ENCODE measurements at regions not wholly inside any gene's neighbourhood (a gene's known extent, or its start where the extent isn't known, plus 50 kb on each side); places are given as distances from the start of the nearest gene placed in this dataset.

DNA sequence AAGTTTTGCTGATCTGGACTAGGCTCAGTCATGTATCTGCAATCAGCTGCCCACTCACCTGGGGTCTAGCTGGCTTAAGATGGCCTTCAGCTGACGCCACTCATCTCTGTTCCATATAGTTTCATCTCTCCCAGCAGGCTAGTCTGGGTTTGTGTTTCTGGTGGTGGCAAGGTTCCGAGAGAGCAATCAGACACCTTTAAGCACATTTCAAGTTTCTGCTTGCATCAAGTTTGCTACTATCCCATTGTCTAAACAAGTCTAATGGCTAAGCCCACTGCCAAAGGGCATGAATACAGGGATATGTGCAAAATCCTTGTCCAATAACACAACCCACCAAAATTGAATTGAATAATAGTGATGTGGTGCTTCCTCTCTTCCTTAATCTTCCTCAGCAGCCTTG, 251.7 kb downstream of the PIK3R1 start:
- Histone ChIP-seq H3K27ac (no peak overlapping the region), H3K27me3 (no peaks in the 10 kb centered on the region), H3K36me3 (replicated peaks in 1 of 2; ENCODE audit: insufficient read depth in 1 of 2, low read depth in 2 of 2) (no peaks in the 10 kb centered on the region), H3K4me3 (no peak overlapping the region), H3K9me3 (no peaks in the 10 kb centered on the region), H3K4me1 (no peaks in the 10 kb centered on the region)
- 91 to 98% methylated on average over 2 of the region's 2 CpGs for WGBS, 2 donors
- no peak for ATAC-seq
- TF ChIP-seq, protein P1, sequence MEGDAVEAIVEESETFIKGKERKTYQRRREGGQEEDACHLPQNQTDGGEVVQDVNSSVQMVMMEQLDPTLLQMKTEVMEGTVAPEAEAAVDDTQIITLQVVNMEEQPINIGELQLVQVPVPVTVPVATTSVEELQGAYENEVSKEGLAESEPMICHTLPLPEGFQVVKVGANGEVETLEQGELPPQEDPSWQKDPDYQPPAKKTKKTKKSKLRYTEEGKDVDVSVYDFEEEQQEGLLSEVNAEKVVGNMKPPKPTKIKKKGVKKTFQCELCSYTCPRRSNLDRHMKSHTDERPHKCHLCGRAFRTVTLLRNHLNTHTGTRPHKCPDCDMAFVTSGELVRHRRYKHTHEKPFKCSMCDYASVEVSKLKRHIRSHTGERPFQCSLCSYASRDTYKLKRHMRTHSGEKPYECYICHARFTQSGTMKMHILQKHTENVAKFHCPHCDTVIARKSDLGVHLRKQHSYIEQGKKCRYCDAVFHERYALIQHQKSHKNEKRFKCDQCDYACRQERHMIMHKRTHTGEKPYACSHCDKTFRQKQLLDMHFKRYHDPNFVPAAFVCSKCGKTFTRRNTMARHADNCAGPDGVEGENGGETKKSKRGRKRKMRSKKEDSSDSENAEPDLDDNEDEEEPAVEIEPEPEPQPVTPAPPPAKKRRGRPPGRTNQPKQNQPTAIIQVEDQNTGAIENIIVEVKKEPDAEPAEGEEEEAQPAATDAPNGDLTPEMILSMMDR (IDR thresholded peaks at IDR 0.05), result no peak
- no peak for TF ChIP-seq POLR2A (IDR thresholded peaks at IDR 0.05)
- no peak for DNase-seq
- intact Hi-C loops (cut with DNase I), result no loop called here

DNA sequence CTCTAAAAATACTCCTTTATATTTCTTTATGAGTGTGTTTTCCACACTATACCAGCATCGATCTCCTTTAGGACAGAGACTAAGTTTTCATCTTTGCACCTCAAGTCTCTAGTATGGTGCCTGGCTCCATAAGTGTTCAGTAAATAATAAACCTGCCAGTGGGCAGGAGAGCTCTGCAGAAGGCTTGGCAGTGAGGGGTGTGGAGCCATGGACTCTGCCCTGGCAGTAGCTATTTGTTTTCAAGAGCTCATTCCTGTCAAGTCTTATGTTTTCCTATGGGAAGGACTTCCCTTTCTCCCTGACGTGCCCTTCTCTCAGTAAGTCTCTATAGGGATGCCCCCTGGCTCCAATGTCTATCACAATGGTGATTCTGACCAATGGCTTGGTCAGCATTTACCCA, 252.2 kb downstream of the PIK3R1 start:
- Histone ChIP-seq H3K4me1 (no peaks in the 10 kb centered on the region), H3K36me3 (replicated peaks in 1 of 2; ENCODE audit: insufficient read depth in 1 of 2, low read depth in 2 of 2) (no peaks in the 10 kb centered on the region), H3K4me3 (no peak overlapping the region), H3K27me3 (no peaks in the 10 kb centered on the region), H3K9me3 (no peaks in the 10 kb centered on the region), H3K27ac (no peak overlapping the region)
- ATAC-seq, result no peak
- 79 to 85% methylated on average over 2 of the region's 2 CpGs for WGBS, 2 donors
- DNase-seq, result no peak
- intact Hi-C loops (cut with DNase I), result no loop called here
- no peak for TF ChIP-seq POLR2A (IDR thresholded peaks at IDR 0.05)
- TF ChIP-seq, protein P1 (IDR thresholded peaks at IDR 0.05), result no peak

DNA sequence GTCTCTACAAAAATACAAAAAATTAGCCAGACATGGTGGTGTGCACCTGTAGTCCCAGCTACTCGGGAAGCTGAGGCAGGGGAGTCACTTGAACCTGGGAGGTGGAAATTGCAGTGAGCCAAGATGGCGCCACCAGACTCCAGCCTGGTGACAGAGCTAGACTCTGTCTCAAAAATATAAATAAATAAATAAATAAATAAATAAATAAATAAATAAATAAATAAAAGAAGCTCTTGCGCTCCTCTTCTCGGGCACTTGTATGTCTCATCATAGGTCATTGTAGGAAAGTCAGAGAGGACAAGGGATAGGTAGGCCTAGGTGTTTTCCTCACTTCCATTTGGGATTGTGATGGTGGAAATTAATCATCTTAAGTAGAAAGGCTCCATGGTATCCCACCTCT, 252.8 kb downstream of the PIK3R1 start:
- Histone ChIP-seq H3K4me3 (no peak overlapping the region), H3K36me3 (replicated peaks in 1 of 2; ENCODE audit: insufficient read depth in 1 of 2, low read depth in 2 of 2) (no peaks in the 10 kb centered on the region), H3K27me3 (no peaks in the 10 kb centered on the region), H3K4me1 (no peaks in the 10 kb centered on the region), H3K9me3 (no peaks in the 10 kb centered on the region), H3K27ac (no peak overlapping the region)
- DNase-seq (no peak), ATAC-seq (no peak)
- TF ChIP-seq, protein P1 (IDR thresholded peaks at IDR 0.05), result no peak
- TF ChIP-seq POLR2A (IDR thresholded peaks at IDR 0.05), result no peak
- 91 to 100% methylated on average over 4 of the region's 4 CpGs for WGBS, 2 donors
- intact Hi-C loops (cut with DNase I), result no loop called here

DNA sequence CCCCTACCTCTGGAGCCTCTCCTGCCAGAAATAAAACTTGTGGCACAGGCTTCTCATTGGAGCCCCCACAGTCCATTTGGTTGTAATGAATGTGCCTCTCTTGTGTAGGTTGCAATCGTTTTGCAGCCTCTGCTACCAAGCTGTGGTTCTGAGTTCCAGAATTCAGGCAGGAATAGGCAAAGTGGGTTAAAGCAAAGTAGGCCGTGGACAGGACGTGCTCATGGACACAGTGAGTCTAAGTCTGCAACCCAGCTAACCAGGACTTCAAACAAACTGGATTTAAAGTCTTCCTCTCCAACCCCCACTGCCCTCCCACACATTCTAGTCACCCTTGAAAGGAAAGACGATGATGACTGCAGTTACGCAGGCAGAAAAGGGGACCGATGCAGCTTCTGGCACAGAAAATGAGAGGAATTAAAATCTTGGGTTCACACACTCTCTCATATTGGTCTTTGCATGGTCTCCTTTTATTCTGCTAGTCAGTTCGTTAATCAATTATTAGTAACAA, 260.0 kb downstream of the PIK3R1 start:
- ATAC-seq, result no peak
- WGBS, 2 donors, result 83 to 84% methylated on average over 7 of the region's 7 CpGs
- no peak overlapping the region for H3K4me3 ChIP-seq

DNA sequence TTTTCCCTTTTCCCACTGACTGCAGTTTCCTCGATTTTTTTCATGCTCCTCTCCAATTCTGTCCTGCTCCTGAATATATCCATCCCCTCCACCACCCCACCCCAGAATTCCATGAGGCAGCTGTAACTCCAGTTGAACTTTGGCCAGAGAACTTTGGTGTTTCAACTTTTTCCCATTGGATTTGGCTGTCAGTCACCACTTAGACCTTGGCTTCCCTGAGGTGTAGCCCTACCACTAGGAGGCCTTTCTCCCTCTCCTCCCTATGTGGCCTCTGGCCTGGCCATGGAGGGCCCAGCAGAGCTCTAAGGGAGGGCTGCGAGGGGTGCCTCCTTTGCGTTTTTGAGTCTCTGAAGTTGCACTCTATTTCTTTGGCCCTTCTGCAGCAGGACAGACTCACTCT, 261.3 kb downstream of the PIK3R1 start:
- WGBS, 2 donors, result 84 to 86% methylated on average over 3 of the region's 3 CpGs
- TF ChIP-seq, protein P1 (IDR thresholded peaks at IDR 0.05), result no peak
- TF ChIP-seq POLR2A (IDR thresholded peaks at IDR 0.05), result no peak
- DNase-seq, result no peak
- H3K4me3 ChIP-seq, result no peak overlapping the region
- no peaks in the 10 kb centered on the region for H3K36me3 ChIP-seq (replicated peaks in 1 of 2; ENCODE audit: insufficient read depth in 1 of 2, low read depth in 2 of 2)
- no peak for ATAC-seq
- no peaks in the 10 kb centered on the region for H3K27me3 ChIP-seq
- H3K27ac ChIP-seq, result no peak overlapping the region
- H3K4me1 ChIP-seq, result no peaks in the 10 kb centered on the region
- intact Hi-C loops (cut with DNase I), result no loop called here
- H3K9me3 ChIP-seq, result no peaks in the 10 kb centered on the region

More for the DNA sequence above, 260.0 kb downstream of the PIK3R1 start:
- TF ChIP-seq, protein P1 (IDR thresholded peaks at IDR 0.05), result no peak
- TF ChIP-seq POLR2A (IDR thresholded peaks at IDR 0.05), result no peak
- Histone ChIP-seq H3K27me3 (no peaks in the 10 kb centered on the region), H3K36me3 (replicated peaks in 1 of 2; ENCODE audit: insufficient read depth in 1 of 2, low read depth in 2 of 2) (no peaks in the 10 kb centered on the region), H3K27ac (no peak overlapping the region), H3K4me1 (no peaks in the 10 kb centered on the region), H3K9me3 (no peaks in the 10 kb centered on the region)
- intact Hi-C loops (cut with DNase I), result no loop called here
- no peak for DNase-seq
